ENCODE measurements at regions not wholly inside any gene's neighbourhood (a gene's known extent, or its start where the extent isn't known, plus 50 kb on each side); places are given as distances from the start of the nearest gene placed in this dataset.

DNA sequence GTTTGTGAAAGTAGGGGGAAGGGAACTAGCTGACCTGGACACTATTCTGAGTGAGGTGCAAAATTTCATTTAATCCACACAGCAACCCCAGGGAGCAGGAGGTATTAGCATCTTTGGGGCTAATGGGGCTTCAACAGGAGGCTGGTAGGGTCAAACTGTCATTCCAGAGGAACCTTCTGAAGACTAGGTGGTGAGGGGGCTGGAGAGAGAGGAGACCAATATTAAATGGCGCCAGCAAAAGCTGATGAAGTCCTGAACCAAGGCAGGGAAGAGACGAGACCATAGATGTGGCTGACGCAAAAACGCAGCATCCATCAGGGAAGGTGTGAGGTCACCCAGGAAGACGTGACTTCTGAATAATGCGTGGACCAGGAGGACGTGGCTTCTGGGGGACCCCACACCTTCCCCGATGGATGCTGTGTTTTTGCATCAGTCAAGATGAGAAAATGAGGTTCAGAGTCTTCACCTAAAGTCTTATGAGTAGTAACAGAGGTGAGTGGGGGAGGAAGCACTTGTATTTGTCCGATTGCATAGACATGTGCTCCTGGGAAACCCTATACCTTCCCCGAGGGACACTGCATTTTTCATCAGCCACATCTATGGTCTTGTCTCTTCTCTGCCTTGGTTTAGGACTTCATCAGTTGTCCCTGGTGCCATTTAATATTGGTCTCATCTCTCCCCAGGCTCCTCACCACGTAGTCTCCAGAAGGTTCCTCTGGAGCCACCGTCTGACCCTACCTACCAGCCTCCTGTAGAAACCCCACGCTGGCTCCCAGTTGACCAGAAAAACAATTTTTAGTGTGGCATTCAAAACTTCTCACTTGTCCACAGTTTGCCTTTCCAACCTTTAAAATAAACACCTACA is 188.6 kb downstream of the MYCN start:
- Mint-ChIP-seq H3K4me1 (peaks cover 12% of the 10 kb centered on the region), H3K9me3 (no peaks in the 10 kb centered on the region), H3K27ac (ENCODE audit: unreplicated experiment) (no peak overlapping the region), H3K27me3 (ENCODE audit: low read depth) (no peaks in the 10 kb centered on the region), H3K4me3 (no peak overlapping the region), H3K36me3 (ENCODE audit: low read depth) (no peaks in the 10 kb centered on the region)
- TF ChIP-seq, protein P1, sequence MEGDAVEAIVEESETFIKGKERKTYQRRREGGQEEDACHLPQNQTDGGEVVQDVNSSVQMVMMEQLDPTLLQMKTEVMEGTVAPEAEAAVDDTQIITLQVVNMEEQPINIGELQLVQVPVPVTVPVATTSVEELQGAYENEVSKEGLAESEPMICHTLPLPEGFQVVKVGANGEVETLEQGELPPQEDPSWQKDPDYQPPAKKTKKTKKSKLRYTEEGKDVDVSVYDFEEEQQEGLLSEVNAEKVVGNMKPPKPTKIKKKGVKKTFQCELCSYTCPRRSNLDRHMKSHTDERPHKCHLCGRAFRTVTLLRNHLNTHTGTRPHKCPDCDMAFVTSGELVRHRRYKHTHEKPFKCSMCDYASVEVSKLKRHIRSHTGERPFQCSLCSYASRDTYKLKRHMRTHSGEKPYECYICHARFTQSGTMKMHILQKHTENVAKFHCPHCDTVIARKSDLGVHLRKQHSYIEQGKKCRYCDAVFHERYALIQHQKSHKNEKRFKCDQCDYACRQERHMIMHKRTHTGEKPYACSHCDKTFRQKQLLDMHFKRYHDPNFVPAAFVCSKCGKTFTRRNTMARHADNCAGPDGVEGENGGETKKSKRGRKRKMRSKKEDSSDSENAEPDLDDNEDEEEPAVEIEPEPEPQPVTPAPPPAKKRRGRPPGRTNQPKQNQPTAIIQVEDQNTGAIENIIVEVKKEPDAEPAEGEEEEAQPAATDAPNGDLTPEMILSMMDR (conservative IDR thresholded peaks at IDR 0.05): no peak
- DNase-seq (ENCODE audit: low read depth, low spot score): no peak

DNA sequence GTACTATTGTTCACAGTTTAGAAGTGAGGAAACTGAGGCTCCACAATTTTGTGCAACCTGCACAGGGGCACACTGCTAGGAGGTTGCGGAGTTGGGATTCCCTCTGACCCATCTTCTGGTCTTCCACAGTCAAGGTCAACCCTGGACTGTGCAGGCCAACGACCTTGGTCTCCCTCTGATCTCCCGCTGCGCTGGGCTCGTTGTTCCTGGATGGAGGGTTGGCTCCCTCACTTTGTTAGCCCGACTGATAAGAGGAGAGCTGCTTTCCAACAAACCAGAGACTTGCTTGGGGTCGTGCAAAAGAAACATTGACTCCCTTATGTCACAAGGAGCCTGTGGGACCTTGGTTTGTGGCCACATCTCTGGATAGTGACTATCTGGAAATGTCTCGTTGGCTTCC is 187.6 kb downstream of the MYCN start:
- Mint-ChIP-seq H3K4me3 (no peak overlapping the region), H3K27ac (ENCODE audit: unreplicated experiment) (no peak overlapping the region)

DNA sequence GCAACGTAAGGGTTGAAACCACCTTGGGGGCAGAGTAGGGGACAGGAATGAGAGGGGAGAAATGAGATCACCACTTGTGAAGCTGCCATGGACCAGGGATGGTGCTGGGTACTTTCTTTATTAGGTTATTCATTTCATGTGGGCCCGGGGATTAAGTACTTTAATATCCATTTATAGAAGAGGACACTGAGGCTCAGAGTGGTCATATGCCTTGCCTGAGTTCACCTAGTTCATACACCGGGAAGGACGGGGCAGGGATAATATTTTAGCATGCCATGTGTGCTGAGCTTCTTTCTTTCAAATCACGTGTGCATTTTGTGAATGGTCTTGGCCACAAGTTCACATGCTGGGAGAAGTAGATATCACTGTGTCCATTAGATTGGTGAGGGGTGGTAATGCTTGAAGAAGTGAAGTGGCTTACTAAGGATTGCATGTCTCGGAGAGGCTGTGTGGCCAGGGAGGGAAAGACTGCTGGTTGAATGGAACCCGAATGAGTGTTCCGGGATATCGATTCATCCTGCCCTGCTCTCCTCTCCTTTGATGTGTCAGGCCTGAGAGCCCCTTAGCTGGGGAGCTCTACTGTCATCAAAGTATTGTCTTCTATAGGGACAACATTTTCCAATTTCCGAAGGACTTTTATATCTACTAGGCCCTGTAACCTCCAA is 187.1 kb downstream of the MYCN start:
- no peak overlapping the region for H3K27ac Mint-ChIP-seq (ENCODE audit: unreplicated experiment)
- H3K27me3 Mint-ChIP-seq (ENCODE audit: low read depth): no peaks in the 10 kb centered on the region
- DNase-seq (ENCODE audit: low read depth, low spot score): no peak
- no peaks in the 10 kb centered on the region for H3K9me3 Mint-ChIP-seq
- H3K4me3 Mint-ChIP-seq: no peak overlapping the region
- no peaks in the 10 kb centered on the region for H3K36me3 Mint-ChIP-seq (ENCODE audit: low read depth)
- peaks cover 12% of the 10 kb centered on the region for H3K4me1 Mint-ChIP-seq
- TF ChIP-seq, protein P1 (conservative IDR thresholded peaks at IDR 0.05): no peak

More for the DNA sequence above, 187.6 kb downstream of the MYCN start:
- TF ChIP-seq, protein P1 (conservative IDR thresholded peaks at IDR 0.05): no peak
- DNase-seq (ENCODE audit: low read depth, low spot score): no peak
- Mint-ChIP-seq H3K36me3 (ENCODE audit: low read depth) (no peaks in the 10 kb centered on the region), H3K9me3 (no peaks in the 10 kb centered on the region), H3K27me3 (ENCODE audit: low read depth) (no peaks in the 10 kb centered on the region), H3K4me1 (peaks cover 12% of the 10 kb centered on the region)

DNA sequence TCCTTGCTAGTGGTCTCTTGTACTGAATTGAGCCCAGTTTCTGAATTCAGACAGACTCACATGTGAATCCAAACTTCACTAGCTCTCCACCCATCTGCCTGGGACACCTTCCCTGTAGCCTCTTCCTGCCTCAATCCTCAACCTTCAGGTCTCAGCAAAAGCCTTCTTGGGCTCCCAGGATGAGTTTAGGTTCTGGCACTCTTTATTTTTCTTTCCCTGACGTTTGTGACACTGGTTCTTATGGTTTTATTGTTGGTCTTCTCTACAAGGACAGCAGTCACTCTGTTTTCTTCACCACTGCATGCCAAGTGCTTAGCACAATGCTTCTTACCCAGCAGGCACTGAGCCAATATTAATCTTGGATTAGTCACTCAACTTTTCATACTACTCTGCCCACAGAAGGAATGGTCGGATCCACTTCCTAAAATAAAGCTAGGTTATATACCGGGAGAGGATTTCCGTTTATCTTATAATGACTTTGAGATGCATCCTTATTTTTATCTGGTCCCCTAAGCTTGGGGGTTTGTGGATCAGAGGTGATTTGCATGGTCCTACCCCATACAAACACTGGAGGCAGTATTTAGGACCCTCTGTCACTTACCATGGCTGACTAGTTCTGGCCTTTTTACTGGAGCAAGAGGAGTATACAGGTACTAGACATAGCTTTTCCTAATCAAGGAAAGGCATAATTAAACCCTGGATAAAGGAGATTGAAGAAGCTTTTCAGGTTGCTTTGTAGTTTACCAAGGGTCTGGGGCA is 186.3 kb downstream of the MYCN start:
- no peak overlapping the region for H3K27ac Mint-ChIP-seq (ENCODE audit: unreplicated experiment)
- H3K4me1 Mint-ChIP-seq: peaks cover 12% of the 10 kb centered on the region
- peaks cover 3% of the 10 kb centered on the region for H3K36me3 Mint-ChIP-seq (ENCODE audit: low read depth)
- TF ChIP-seq, protein P1 (conservative IDR thresholded peaks at IDR 0.05): no peak
- no peaks in the 10 kb centered on the region for H3K27me3 Mint-ChIP-seq (ENCODE audit: low read depth)
- no peak overlapping the region for H3K4me3 Mint-ChIP-seq
- no peak for DNase-seq (ENCODE audit: low read depth, low spot score)
- no peaks in the 10 kb centered on the region for H3K9me3 Mint-ChIP-seq

DNA sequence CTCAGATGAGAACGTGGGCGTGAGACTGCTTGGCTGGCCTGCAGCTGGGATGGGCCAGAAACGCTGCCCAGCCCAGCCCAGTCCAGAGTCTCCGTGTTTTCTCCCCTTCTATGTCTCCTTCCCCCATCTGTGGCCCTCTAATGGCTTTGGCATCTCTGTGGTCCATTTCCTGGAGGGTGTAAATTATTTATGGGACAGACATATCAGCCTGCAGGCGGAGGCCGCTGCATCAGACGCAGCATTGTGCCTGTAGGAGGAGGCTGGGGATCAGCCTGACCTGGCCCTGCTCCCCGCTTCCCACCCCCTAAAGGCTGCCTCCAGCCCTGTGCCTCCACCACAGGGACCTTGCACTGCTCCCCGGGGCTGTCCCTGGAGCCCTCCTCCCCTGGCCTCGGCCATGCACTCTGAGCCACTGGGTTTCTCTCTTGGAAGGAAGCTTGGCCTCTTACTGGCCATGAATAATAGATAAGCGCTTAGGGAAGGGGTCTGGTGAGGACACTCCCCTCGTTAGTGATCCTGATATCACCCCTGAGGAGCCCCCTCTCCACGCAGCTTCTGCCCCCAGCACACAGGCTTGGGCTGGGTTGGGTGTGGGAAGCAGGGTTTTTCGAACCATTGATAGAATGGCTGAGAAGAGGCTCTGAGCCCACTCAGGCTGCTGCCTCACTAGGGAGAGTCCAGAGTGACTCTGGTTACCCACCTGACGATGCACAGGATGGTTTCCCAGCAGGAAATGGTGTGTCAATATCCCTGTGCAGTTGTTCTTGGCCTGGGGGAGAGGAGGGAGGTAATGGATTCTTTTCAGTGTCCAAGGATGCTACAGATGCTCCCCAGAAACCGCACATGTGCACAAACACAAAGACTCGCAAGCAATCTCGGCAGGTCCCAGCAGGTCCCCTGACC is 185.5 kb downstream of the MYCN start:
- H3K27me3 Mint-ChIP-seq (ENCODE audit: low read depth): no peaks in the 10 kb centered on the region
- no peak overlapping the region for H3K27ac Mint-ChIP-seq (ENCODE audit: unreplicated experiment)
- no peaks in the 10 kb centered on the region for H3K9me3 Mint-ChIP-seq
- peaks cover 3% of the 10 kb centered on the region for H3K36me3 Mint-ChIP-seq (ENCODE audit: low read depth)
- peaks cover 12% of the 10 kb centered on the region for H3K4me1 Mint-ChIP-seq
- no peak overlapping the region for H3K4me3 Mint-ChIP-seq
- DNase-seq (ENCODE audit: low read depth, low spot score): no peak
- TF ChIP-seq, protein P1 (conservative IDR thresholded peaks at IDR 0.05): no peak

All from neural crest cell (in vitro differentiated cells).